SH-SY5Y (cell line): ENCODE measurements at regions not wholly inside any gene's neighbourhood (a gene's known extent, or its start where the extent isn't known, plus 50 kb on each side); places are given as distances from the start of the nearest gene placed in this dataset.

Experiments
- GATA2 ChIP-seq: IDR thresholded peaks from 2 replicates; pipeline ENCODE4 v1.6.1; 2011; ENCODE audit warnings: mild to moderate bottlenecking, low read depth, low read length
- GATA3 ChIP-seq: IDR thresholded peaks from 2 replicates; pipeline ENCODE4 v1.6.1; 2011; ENCODE audit warnings: low read depth, mild to moderate bottlenecking, low read length, moderate library complexity

- TF ChIP-seq GATA2 (no peak), GATA3 (no peak)
These were observed 254.4 kb upstream of the POU3F1 start for GRCh38 chr1:38301040-38301439.

GRCh38 chr1:38300616-38301015 lies 254.0 kb upstream of the POU3F1 start:
- TF ChIP-seq GATA2 (no peak), GATA3 (no peak)

DNA sequence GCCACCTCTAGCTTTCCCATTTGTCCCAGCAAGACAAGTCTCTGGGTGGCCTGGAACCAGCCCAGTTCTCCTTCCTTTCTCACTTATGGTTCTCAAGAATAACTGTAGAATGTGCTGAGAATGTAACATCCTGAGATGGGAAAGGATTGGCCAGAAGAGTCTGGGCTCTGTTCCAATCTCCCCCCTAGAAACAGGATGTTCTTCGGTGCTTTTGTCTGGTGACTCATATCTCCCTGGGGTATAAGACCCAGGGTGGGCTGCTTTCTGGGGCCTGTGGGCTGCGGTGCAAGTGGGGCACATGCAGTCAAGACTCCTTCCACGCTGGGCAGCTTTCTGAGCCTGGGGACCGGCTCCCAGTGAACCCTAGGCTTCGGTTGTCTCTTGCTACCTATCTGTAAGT lies 251.2 kb upstream of the POU3F1 start:
- TF ChIP-seq GATA3 (no peak), GATA2 (no peak)

DNA sequence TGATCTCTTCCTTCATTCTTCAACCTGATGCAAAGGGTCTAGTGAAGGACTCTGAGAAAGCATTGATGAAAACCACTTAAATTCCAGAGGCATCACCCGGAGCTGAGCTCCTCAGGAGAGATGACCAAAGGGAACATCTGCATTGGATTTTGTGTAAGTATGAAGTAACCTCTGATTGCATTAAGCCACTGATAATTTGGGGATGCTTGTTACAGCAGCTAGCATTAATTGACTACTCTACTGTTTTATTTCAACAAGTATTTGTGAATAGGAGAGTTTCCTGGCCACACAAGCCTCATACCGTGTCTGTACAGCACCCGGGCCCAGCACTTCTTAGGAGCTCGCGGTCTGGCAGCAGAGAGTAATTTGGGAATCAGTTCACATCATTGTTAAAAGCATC lies 250.7 kb upstream of the POU3F1 start:
- no peak for TF ChIP-seq GATA2
- no peak for TF ChIP-seq GATA3

GRCh38 chr1:38296047-38296446 lies 249.5 kb upstream of the POU3F1 start:
- no peak for TF ChIP-seq GATA2
- TF ChIP-seq GATA3: no peak

GRCh38 chr1:38293567-38293966 lies 247.0 kb upstream of the POU3F1 start:
- TF ChIP-seq GATA3 (no peak), GATA2 (no peak)

DNA sequence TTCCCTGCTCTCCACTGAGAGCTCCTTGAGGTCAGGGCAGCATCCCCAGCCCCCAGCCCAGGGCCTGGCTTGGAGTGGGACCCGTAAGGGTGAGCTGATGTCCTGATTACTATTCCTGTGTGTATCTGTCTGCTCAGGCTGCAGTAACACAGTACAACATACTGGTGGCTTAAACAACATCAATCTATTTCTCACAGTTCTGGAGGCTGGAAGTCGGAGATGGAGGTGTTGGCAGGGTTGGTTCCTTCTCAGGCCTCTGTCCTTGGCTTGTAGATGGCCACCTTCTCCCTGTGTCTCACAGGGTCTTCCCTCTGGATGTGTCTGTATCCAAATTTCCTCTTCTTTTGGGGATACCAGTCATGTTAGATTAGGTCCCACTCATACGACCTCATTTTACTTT lies 246.4 kb upstream of the POU3F1 start:
- TF ChIP-seq GATA3: no peak

- TF ChIP-seq GATA3: no peak
- no peak for TF ChIP-seq GATA2
These were observed 245.4 kb upstream of the POU3F1 start for GRCh38 chr1:38291906-38292521.

DNA sequence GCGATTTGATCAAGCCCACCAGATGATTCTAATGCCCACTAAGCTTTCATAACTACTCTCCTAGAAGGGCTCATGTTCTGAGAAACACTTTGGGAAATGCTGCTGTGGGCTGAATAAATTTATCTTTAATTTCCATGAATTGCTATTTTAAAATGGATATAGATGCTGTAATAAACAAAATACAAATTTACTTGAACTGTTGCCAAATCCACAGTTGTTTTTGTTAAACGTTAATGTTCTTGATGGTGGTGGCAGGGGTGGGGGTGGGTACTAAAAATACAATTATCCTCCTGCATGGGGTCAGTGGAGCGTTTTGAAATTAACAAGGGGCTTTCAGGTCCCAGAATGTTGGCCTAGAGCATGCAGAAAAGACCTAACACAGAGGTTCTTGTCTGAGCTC lies 244.7 kb upstream of the POU3F1 start:
- no peak for TF ChIP-seq GATA2
- no peak for TF ChIP-seq GATA3

DNA sequence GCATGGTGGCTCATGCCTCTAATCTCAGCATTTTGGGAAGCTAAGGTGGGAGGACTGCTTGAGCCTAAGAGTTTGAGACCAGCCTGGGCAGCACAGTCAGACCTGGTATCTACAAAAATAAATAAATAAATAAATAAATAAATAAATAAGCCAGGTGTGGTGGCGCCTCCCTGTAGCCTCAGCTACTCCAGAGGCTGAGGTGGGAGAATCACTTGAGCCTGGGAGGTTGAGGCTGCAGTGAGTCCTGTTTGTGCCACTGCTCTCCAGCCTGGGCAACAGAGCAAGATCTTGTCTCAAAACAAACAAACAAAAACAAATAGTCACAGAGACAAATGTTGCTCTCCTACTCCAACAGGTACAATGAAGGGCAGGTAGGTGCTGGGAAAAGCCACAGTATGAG lies 242.4 kb upstream of the POU3F1 start:
- TF ChIP-seq GATA3 (no peak), GATA2 (no peak)

- no peak for TF ChIP-seq GATA2
- TF ChIP-seq GATA3: no peak
These were observed 241.0 kb upstream of the POU3F1 start for GRCh38 chr1:38287547-38287946.

- no peak for TF ChIP-seq GATA3
- TF ChIP-seq GATA2: no peak
These were observed 240.4 kb upstream of the POU3F1 start for GRCh38 chr1:38287036-38287435.

DNA sequence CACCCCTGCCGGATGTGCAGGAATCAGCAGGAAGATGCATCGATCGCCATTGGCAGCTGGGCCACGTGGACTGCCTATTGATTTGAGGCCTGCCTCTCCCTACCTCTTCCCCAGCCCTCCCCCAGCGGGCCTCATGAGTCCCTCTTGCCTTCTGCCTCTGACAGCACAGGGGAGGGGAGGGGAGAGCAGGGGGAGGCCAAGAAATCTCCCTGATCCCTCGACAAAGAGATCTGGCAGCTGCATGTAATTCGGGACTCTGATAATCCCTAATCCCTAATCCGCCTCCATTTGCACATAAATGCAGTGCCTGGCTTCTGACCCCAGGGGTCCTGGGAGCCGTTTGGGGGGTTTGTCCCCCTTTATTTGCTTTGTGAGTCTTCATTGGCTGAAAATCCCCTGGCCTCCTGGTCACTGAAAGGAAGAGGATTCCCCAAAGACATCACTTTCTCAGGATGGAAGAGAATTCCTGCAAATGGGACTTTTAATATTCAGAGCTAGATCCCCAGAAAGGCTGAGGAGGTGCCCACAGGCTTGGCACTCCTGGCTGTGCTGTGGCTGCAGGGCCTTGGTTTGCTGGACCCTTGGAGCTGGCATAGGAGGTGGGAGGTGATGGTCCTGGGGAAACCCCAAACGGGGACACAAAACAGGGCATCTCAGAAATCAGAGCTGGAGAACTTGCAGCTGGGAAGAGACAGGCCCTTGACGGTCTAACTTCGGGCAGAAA lies 239.4 kb upstream of the POU3F1 start:
- TF ChIP-seq GATA3 (no peak), GATA2 (no peak)

- no peak for TF ChIP-seq GATA2
These were observed 238.4 kb upstream of the POU3F1 start for GRCh38 chr1:38284953-38285352.

GRCh38 chr1:38283696-38284470 lies 237.3 kb upstream of the POU3F1 start:
- no peak for TF ChIP-seq GATA2
- no peak for TF ChIP-seq GATA3
